ENCODE measurements at regions not wholly inside any gene's neighbourhood (a gene's known extent, or its start where the extent isn't known, plus 50 kb on each side); places are given as distances from the start of the nearest gene placed in this dataset.

- DNase-seq, result no peak
Observed at GRCh38 chr5:89520771-89521170, 637.8 kb upstream of the MEF2C start.

GRCh38 chr5:89513299-89514044, 630.5 kb upstream of the MEF2C start:
- no peak for DNase-seq

GRCh38 chr5:89504051-89504450, 621.1 kb upstream of the MEF2C start:
- DNase-seq, result no peak

- DNase-seq, result no peak
Observed at GRCh38 chr5:89499787-89500186, 616.8 kb upstream of the MEF2C start.

GRCh38 chr5:89498699-89499098, 615.7 kb upstream of the MEF2C start:
- no peak for DNase-seq

GRCh38 chr5:89493414-89493813, 610.4 kb upstream of the MEF2C start:
- no peak for DNase-seq

- DNase-seq, result no peak
Observed at GRCh38 chr5:89484962-89485361, 602.0 kb upstream of the MEF2C start.

- DNase-seq, result no peak
Observed at GRCh38 chr5:89480406-89481007, 597.5 kb upstream of the MEF2C start.

GRCh38 chr5:89478851-89479250, 595.9 kb upstream of the MEF2C start:
- DNase-seq, result no peak

GRCh38 chr5:89473196-89473595, 590.2 kb upstream of the MEF2C start:
- no peak for DNase-seq

GRCh38 chr5:89471541-89471940, 588.6 kb upstream of the MEF2C start:
- DNase-seq, result no peak

GRCh38 chr5:89471115-89471514, 588.1 kb upstream of the MEF2C start:
- no peak for DNase-seq

- DNase-seq, result no peak
Observed at GRCh38 chr5:89470658-89471057, 587.7 kb upstream of the MEF2C start.

GRCh38 chr5:89458332-89458656, 575.3 kb upstream of the MEF2C start:
- no peak for DNase-seq

- no peak for DNase-seq
Observed at GRCh38 chr5:89457411-89458331, 574.7 kb upstream of the MEF2C start.

GRCh38 chr5:89452081-89452480, 569.1 kb upstream of the MEF2C start:
- DNase-seq, result no peak

- DNase-seq, result no peak
Observed at GRCh38 chr5:89451263-89451662, 568.3 kb upstream of the MEF2C start.

- DNase-seq, result no peak
Observed at GRCh38 chr5:89450149-89450538, 567.2 kb upstream of the MEF2C start.

GRCh38 chr5:89449392-89450148, 566.6 kb upstream of the MEF2C start:
- DNase-seq, result no peak

- no peak for DNase-seq
Observed at GRCh38 chr5:89447027-89447426, 564.0 kb upstream of the MEF2C start.

- DNase-seq, result no peak
Observed at GRCh38 chr5:89445106-89445745, 562.2 kb upstream of the MEF2C start.

GRCh38 chr5:89444088-89444487, 561.1 kb upstream of the MEF2C start:
- no peak for DNase-seq

GRCh38 chr5:89443508-89443907, 560.5 kb upstream of the MEF2C start:
- no peak for DNase-seq

All from DMS 273 treated with DMSO at 0.1 percent for 48 hours (cell line).